GM18861 (cell line): ENCODE measurements at regions not wholly inside any gene's neighbourhood (a gene's known extent, or its start where the extent isn't known, plus 50 kb on each side); places are given as distances from the start of the nearest gene placed in this dataset.
"Not testable (repeated sequence)": the region's sequence is repeated elsewhere in the genome, so short reads cannot be mapped to it uniquely, and the experiment has no call there.

Experiments used
- ATAC-seq: cut with Tn5 transposase; IDR thresholded peaks from one replicate; pipeline ENCODE4 v1.9.1; 2021; ENCODE audit not compliant: unreplicated experiment

GRCh38 chr3:17915341-17915740 lies 172.9 kb upstream of the TBC1D5 start:
- ATAC-seq = no peak

- ATAC-seq = no peak
These were observed 170.9 kb upstream of the TBC1D5 start for GRCh38 chr3:17913359-17913758.

GRCh38 chr3:17911986-17912760 lies 169.7 kb upstream of the TBC1D5 start:
- ATAC-seq = no peak

GRCh38 chr3:17910922-17911321 lies 168.5 kb upstream of the TBC1D5 start:
- no peak for ATAC-seq

GRCh38 chr3:17909714-17910113 lies 167.3 kb upstream of the TBC1D5 start:
- ATAC-seq = no peak

- ATAC-seq = no peak
These were observed 166.2 kb upstream of the TBC1D5 start for GRCh38 chr3:17908399-17909191.

GRCh38 chr3:17905996-17906395 lies 163.6 kb upstream of the TBC1D5 start:
- no peak for ATAC-seq

GRCh38 chr3:17901893-17902292 lies 159.5 kb upstream of the TBC1D5 start:
- ATAC-seq = peak; percentile 92

- ATAC-seq = peak; percentile 75
These were observed 152.1 kb upstream of the TBC1D5 start for GRCh38 chr3:17894434-17895060.

GRCh38 chr3:17891139-17891856 lies 148.9 kb upstream of the TBC1D5 start:
- no peak for ATAC-seq

- ATAC-seq = no peak
These were observed 143.6 kb upstream of the TBC1D5 start for GRCh38 chr3:17885986-17886385.

- no peak for ATAC-seq
These were observed 140.6 kb upstream of the TBC1D5 start for GRCh38 chr3:17882981-17883380.

GRCh38 chr3:17877299-17877698 lies 134.9 kb upstream of the TBC1D5 start:
- ATAC-seq = no peak

GRCh38 chr3:17874636-17875035 lies 132.2 kb upstream of the TBC1D5 start:
- ATAC-seq = no peak

GRCh38 chr3:17872457-17872856 lies 130.0 kb upstream of the TBC1D5 start:
- ATAC-seq = no peak

- no peak for ATAC-seq
These were observed 123.2 kb upstream of the TBC1D5 start for GRCh38 chr3:17865631-17866030.

- no peak for ATAC-seq
These were observed 119.0 kb upstream of the TBC1D5 start for GRCh38 chr3:17861476-17861875.

- not testable (repeated sequence) for ATAC-seq
These were observed 118.5 kb upstream of the TBC1D5 start for GRCh38 chr3:17860840-17861471.

- ATAC-seq = no peak
These were observed 109.8 kb upstream of the TBC1D5 start for GRCh38 chr3:17852217-17852616.

GRCh38 chr3:17850448-17850847 lies 108.0 kb upstream of the TBC1D5 start:
- ATAC-seq = no peak

GRCh38 chr3:17848102-17848501 lies 105.7 kb upstream of the TBC1D5 start:
- no peak for ATAC-seq
